ENCODE measurements at regions not wholly inside any gene's neighbourhood (a gene's known extent, or its start where the extent isn't known, plus 50 kb on each side); places are given as distances from the start of the nearest gene placed in this dataset.

DNA sequence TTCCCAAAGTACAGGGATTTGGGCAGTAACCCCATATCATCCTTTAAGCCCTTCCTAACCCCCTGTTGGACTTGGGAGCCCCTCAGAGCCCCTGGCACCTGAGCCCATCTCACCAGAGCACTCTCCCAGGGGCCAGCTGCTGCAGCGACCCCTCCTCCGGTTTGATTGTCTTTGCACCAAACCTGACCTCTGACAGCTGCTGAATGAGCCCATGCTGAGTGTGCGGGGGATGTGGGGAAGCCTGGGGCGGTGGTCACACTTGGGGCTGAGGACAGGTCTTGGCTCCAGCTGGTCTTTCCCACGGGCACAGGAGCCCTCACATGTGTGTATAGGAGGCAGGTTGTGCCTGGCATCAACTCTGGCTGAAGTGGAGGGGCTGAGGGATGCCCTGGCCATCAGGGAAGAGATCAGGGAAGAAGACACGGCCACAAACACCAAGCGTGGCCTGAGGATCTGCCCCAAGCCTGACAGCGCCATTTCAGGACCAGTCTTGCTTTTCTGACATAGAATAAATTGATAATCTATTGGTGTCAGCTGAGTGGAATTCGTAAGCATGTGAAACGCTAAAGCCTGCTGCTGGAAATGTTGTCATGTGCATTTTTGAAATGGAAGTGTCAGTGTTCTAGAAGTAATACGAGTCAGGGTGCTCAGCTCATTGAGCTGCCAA lies 102.4 kb downstream of the ACKR3 start:
- Histone ChIP-seq H4K5ac (ENCODE audit: insufficient read length, low read depth, low read length) (no peak overlapping the region), H3K27me3 (replicated peaks in 1 of 4; ENCODE audit: control insufficient read depth in 3 of 4, extremely low read depth in 1 of 4, insufficient read depth in 3 of 4, low read length in 3 of 4) (no peaks in the 10 kb centered on the region), H3K14ac (ENCODE audit: insufficient read length) (no peak overlapping the region), H3K23me2 (ENCODE audit: low read depth, low read length) (no peaks in the 10 kb centered on the region), H3K36me3 (ENCODE audit: control insufficient read depth in 2 of 4, insufficient read depth in 4 of 4, low read length in 3 of 4) (no peaks in the 10 kb centered on the region; a peak in 1 of 8 replicates), H3K9me3 (ENCODE audit: insufficient read depth in 2 of 2, low read depth in 1 of 2, low read length in 1 of 2) (peaks cover 13 to 14% of the 10 kb centered on the region in 2 experiments), H2BK15ac (ENCODE audit: low read length) (no peak overlapping the region), H2AK5ac (ENCODE audit: low read depth, low read length) (no peak overlapping the region), H2BK120ac (replicated peaks; ENCODE audit: low read depth, low read length) (no peak overlapping the region), H3K27ac (ENCODE audit: low read depth, low read length) (no peak overlapping the region), H4K91ac (replicated peaks; ENCODE audit: insufficient read length, low read length) (no peak overlapping the region), H2AFZ (ENCODE audit: low read length) (no peak overlapping the region), H3K79me1 (ENCODE audit: low read depth, low read length) (no peaks in the 10 kb centered on the region), H3K4me1 (replicated peaks in 1 of 4; ENCODE audit: control insufficient read depth in 3 of 4, insufficient read depth in 4 of 4, low read length in 3 of 4) (peaks cover 0 to 4% (median 0%) of the 10 kb centered on the region in 4 experiments; a peak in 1 of 7 replicates), H3K23ac (ENCODE audit: insufficient read length) (no peak overlapping the region), H3K56ac (replicated peaks; ENCODE audit: insufficient read length, low read depth, low read length) (no peak overlapping the region), H3K18ac (ENCODE audit: extremely low read depth, low read length) (no peak overlapping the region), H3K4ac (replicated peaks; ENCODE audit: insufficient read length, low read depth, low read length) (no peak overlapping the region), H4K20me1 (replicated peaks in 1 of 2; ENCODE audit: control insufficient read depth in 1 of 2, insufficient read depth in 2 of 2, low read length in 2 of 2) (peaks cover 0 to 4% of the 10 kb centered on the region in 2 experiments), H3K9ac (replicated peaks in 1 of 4; ENCODE audit: extremely low read depth in 1 of 4, low read depth in 3 of 4, low read length in 3 of 4) (no peak overlapping the region), H2BK20ac (ENCODE audit: low read length) (no peak overlapping the region), H3K4me2 (ENCODE audit: insufficient read depth in 1 of 2, low read depth in 2 of 2, low read length in 2 of 2) (no peak overlapping the region), H3K79me2 (ENCODE audit: control insufficient read depth in 1 of 2, insufficient read depth in 2 of 2, low read length in 2 of 2) (no peaks in the 10 kb centered on the region), H2BK12ac (ENCODE audit: low read depth, low read length) (no peak overlapping the region; the same call in 1 of the 2 replicates), H2BK5ac (ENCODE audit: low read depth, low read length) (no peak overlapping the region), H3K4me3 (ENCODE audit: extremely low read depth in 1 of 4, insufficient read depth in 2 of 4, low read depth in 3 of 4, low read length in 4 of 4) (no peak overlapping the region), H4K8ac (ENCODE audit: extremely low read depth, insufficient read depth, low read length) (peak overlapping the region; percentile 1; the same call in 1 of the 2 replicates)
- TF ChIP-seq TBP (IDR thresholded peaks at IDR 0.05; ENCODE audit: low read depth, low read length) (no peak), BACH1 (IDR thresholded peaks at IDR 0.05; ENCODE audit: low read length) (no peak), BCL11A (IDR thresholded peaks at IDR 0.05; ENCODE audit: low read depth in 2 of 2, low read length in 2 of 2) (no peak)
- DNase-seq (ENCODE audit: low read depth in 1 of 2, low spot score in 2 of 2) = peak in 1 of 2 experiments; percentile 33
- POLR2A ChIA-PET (ENCODE audit: partially characterized antibody) = no interaction called here
- CTCF ChIA-PET (ENCODE audit: partially characterized antibody) = interaction anchor here (1.4 to 1.6 kb wide), 2 partner anchors 11 kb away, joined by 4 to 5 read pairs; no protein-coding TSS in a partner anchor
- FAIRE-seq = no peak
- 91% methylated on average over 11 of the region's 11 CpGs; no CpG with 5 or more reads in 1 of the 2 experiments for WGBS, 2 experiments (ENCODE audit: extremely low coverage in 1 of 2, insufficient coverage in 1 of 2, insufficient read length in 1 of 2, insufficient replicate concordance in 2 of 2, low coverage in 1 of 2, low lambda C conversion rate in 2 of 2, missing lambda C conversion rate in 1 of 2)

Data from H1 (cell line).